ENCODE measurements at regions not wholly inside any gene's neighbourhood (a gene's known extent, or its start where the extent isn't known, plus 50 kb on each side); places are given as distances from the start of the nearest gene placed in this dataset.

GRCh38 chr5:67272453-67273130 lies 76.0 kb upstream of the CD180 start:
- DNase-seq (ENCODE audit: low read depth in 2 of 2), result no peak

GRCh38 chr5:67268231-67269021 lies 71.8 kb upstream of the CD180 start:
- no peak for DNase-seq (ENCODE audit: low read depth in 2 of 2)

- DNase-seq (ENCODE audit: low read depth in 2 of 2), result no peak
Observed at GRCh38 chr5:67267512-67268216, 71.1 kb upstream of the CD180 start.

GRCh38 chr5:67266654-67267350 lies 70.2 kb upstream of the CD180 start:
- DNase-seq (ENCODE audit: low read depth in 2 of 2), result no peak

- no peak for DNase-seq (ENCODE audit: low read depth in 2 of 2)
Observed at GRCh38 chr5:67265951-67266350, 69.4 kb upstream of the CD180 start.

- DNase-seq (ENCODE audit: low read depth in 2 of 2), result no peak
Observed at GRCh38 chr5:67263656-67264408, 67.2 kb upstream of the CD180 start.

GRCh38 chr5:67262956-67263355 lies 66.4 kb upstream of the CD180 start:
- DNase-seq (ENCODE audit: low read depth in 2 of 2), result no peak

DNA sequence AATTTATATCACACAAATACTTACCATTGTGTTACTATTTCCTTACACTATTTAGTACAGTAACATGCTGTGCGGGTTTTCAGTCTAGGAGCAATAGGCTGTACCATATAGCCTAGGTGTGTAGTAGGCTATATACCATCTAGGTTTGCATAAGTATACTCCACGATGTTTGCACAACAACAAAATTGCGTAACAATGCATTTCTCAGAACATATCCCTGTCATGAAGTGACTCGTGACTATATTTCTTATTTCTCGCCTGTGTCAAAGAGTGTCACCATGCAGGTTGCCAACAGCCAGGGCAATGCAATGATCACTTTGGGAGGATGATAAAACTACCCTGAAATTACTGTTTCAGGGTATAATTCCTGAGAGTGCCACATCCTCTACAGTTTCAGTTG lies 65.6 kb upstream of the CD180 start:
- DNase-seq (ENCODE audit: low read depth in 2 of 2), result no peak

GRCh38 chr5:67259548-67260215 lies 63.1 kb upstream of the CD180 start:
- DNase-seq (ENCODE audit: low read depth in 2 of 2), result no peak

- DNase-seq (ENCODE audit: low read depth in 2 of 2), result no peak
Observed at GRCh38 chr5:67257500-67257899, 60.9 kb upstream of the CD180 start.

- no peak for DNase-seq (ENCODE audit: low read depth in 2 of 2)
Observed at GRCh38 chr5:67257077-67257476, 60.5 kb upstream of the CD180 start.

DNA sequence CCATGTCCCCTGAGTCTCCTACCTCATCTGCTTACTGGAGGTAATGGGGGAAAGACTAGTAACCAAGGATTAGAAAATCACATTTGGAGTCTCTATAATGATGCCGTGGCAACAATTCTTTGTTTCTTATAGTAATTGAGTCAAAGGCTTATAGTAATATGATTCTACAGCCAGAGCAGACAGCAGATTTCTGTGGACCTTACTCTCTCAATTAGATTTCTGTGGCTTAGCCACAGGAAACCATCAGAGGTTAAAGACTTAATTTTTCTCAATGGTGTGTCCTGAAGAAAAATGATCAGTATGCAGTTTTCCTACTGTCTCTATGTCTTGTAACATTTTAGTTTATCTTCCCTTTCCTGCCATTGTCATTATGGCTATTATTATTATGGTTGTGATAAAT lies 59.3 kb upstream of the CD180 start:
- no peak for DNase-seq (ENCODE audit: low read depth in 2 of 2)

- no peak for DNase-seq (ENCODE audit: low read depth in 2 of 2)
Observed at GRCh38 chr5:67253911-67254310, 57.3 kb upstream of the CD180 start.

DNA sequence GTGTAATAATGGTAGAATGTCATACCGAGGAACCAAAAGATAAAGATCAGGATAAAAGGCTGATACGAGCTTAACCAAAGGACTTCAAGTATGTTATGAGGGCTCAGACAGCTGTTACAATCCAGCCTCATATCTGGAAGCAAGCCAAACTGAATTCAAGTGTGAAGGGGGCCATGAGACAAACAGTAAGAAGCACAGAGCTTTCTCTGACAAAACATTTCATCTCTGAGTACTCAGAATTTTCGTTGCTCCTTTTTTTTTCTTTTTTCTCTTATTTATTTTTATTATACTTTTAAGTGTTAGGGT lies 52.9 kb upstream of the CD180 start:
- no peak for DNase-seq (ENCODE audit: low read depth in 2 of 2)

- no peak for DNase-seq (ENCODE audit: low read depth in 2 of 2)
Observed at GRCh38 chr5:67248703-67249589, 52.3 kb upstream of the CD180 start.

GRCh38 chr5:67246546-67247268 lies 50.1 kb upstream of the CD180 start:
- no peak for DNase-seq (ENCODE audit: low read depth in 2 of 2)

All from activated CD8-positive, alpha-beta memory T cell treated with anti-CD3 and anti-CD28 coated beads for 4 hours (primary cell).